ENCODE measurements at regions not wholly inside any gene's neighbourhood (a gene's known extent, or its start where the extent isn't known, plus 50 kb on each side); places are given as distances from the start of the nearest gene placed in this dataset.

- Histone ChIP-seq H3K27me3 (ENCODE audit: insufficient read depth, low read length) (no peaks in the 10 kb centered on the region), H3K9me3 (ENCODE audit: low read length) (no peaks in the 10 kb centered on the region), H2AFZ (ENCODE audit: low read depth, low read length) (no peak overlapping the region), H3K36me3 (ENCODE audit: insufficient read depth, low read length) (peaks cover 30% of the 10 kb centered on the region), H3K4me3 (ENCODE audit: low read length) (no peak overlapping the region), H3K4me1 (ENCODE audit: insufficient read depth, low read length) (no peaks in the 10 kb centered on the region)
Observed at GRCh38 chr5:168234133-168234532, 57.3 kb upstream of the WWC1 start.

DNA sequence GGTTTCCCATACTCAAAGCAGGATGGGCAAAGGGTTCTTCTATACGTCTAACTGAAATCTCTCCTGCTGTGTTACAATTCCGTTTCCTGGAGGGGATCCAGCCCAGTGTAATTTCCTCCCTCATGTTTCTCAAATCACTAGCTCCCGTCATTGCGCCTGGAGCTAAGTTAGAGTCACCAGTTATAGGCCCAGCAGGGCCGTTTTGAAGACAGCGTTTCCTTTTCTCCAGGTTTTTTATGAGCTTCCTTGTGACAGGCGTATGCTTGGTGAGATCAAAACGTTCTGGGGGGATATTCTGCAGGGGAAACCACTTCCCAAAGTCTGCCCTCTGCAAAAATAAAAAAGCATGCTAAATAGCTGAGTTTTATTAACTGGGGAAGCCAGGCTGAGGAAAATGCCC lies 53.0 kb upstream of the WWC1 start:
- H3K27me3 ChIP-seq (ENCODE audit: insufficient read depth, low read length) = no peaks in the 10 kb centered on the region
- no peak overlapping the region for H2AFZ ChIP-seq (ENCODE audit: low read depth, low read length)
- no peak overlapping the region for H3K4me3 ChIP-seq (ENCODE audit: low read length)
- peaks cover 16% of the 10 kb centered on the region for H3K36me3 ChIP-seq (ENCODE audit: insufficient read depth, low read length)
- H3K4me1 ChIP-seq (ENCODE audit: insufficient read depth, low read length) = no peaks in the 10 kb centered on the region
- no peaks in the 10 kb centered on the region for H3K9me3 ChIP-seq (ENCODE audit: low read length)

- Histone ChIP-seq H3K27me3 (ENCODE audit: insufficient read depth, low read length) (no peaks in the 10 kb centered on the region), H3K9me3 (ENCODE audit: low read length) (no peaks in the 10 kb centered on the region), H3K36me3 (ENCODE audit: insufficient read depth, low read length) (peaks cover 19% of the 10 kb centered on the region), H3K4me1 (ENCODE audit: insufficient read depth, low read length) (no peaks in the 10 kb centered on the region), H2AFZ (ENCODE audit: low read depth, low read length) (no peak overlapping the region), H3K4me3 (ENCODE audit: low read length) (no peak overlapping the region)
Observed at GRCh38 chr5:168239325-168239724, 52.1 kb upstream of the WWC1 start.

Measured in neuron (in vitro differentiated cells).